Transverse colon (tissue), 3 donors: ENCODE measurements at regions not wholly inside any gene's neighbourhood (a gene's known extent, or its start where the extent isn't known, plus 50 kb on each side); places are given as distances from the start of the nearest gene placed in this dataset.

Source experiments
- CTCF ChIP-seq, 5 experiments: fragments of 200-600 bp in 3 of 5; fragments of 450-650 bp in 2 of 5; sonication (generic) in 3 of 5; IDR thresholded peaks; 1 replicate in 2 of 5; 2 replicates in 3 of 5; pipeline ENCODE4 v1.5.1; 2016 to 2017; ENCODE audit warnings: antibody characterized with exemption in 5 of 5, inconsistent platforms in 3 of 5, mild to moderate bottlenecking in 2 of 5, moderate library complexity in 1 of 5
- POLR2A ChIP-seq: fragments of 450-650 bp; IDR thresholded peaks from one replicate; pipeline ENCODE4 v1.6.1; 2016; ENCODE audit warnings: antibody characterized with exemption, mild to moderate bottlenecking, moderate library complexity

GRCh38 chr11:80435345-80435744 lies 994.5 kb upstream of the TENM4 start:
- no peak for TF ChIP-seq POLR2A
- no peak for TF ChIP-seq CTCF (IDR thresholded peaks at IDR 0.05)
